A549 (cell line): ENCODE measurements at regions not wholly inside any gene's neighbourhood (a gene's known extent, or its start where the extent isn't known, plus 50 kb on each side); places are given as distances from the start of the nearest gene placed in this dataset.

ENCODE experiments used
- ATAC-seq, 2 experiments: fragments of 200-7000 bp in 1 of 2; fragments of >200 bp in 1 of 2; cut with Nextera tagmentation in 1 of 2; cut with Tn5 transposase in 1 of 2; 3 replicates each; pipeline versions ENCODE4 v1.8.0 to v1.9.1; 2018 to 2020; ENCODE audit warnings: mild to moderate bottlenecking in 1 of 2, moderate library complexity in 1 of 2
- CTCF ChIA-PET: fragments of 300-600 bp; sonication (Branson Sonifier 250); formaldehyde crosslinking; extraction: SDS; loops from one replicate; lab custom pipeline; 2021; ENCODE audit warnings: antibody characterized with exemption, inconsistent platforms; lab: Yijun Ruan, JAX
- POLR2A ChIA-PET: fragments of 350-600 bp; formaldehyde crosslinking; extraction: SDS; loops from one replicate; lab custom pipeline; 2021; ENCODE audit warnings: antibody characterized with exemption, inconsistent platforms; lab: Yijun Ruan, JAX
- DNase-seq, 2 experiments: peaks; one replicate each; pipeline versions ENCODE4 v3.0.0 to v3.0.0-alpha.2; 2011 to 2016; ENCODE audit warnings: low read depth in 1 of 2, low spot score in 1 of 2
- FAIRE-seq: peaks from 2 replicates; lab custom pipeline; 2011; peaks lifted over from hg19 to GRCh38; lab: Jason Lieb, UNC
- H3K27ac ChIP-seq, 2 experiments: fragments of >200 bp; sonication (Bioruptor Twin); formaldehyde crosslinking; 3 replicates each; pipeline ENCODE4 v1.5.1; 2016 to 2017
- H3K4me1 ChIP-seq: fragments of >200 bp; sonication (Bioruptor Twin); formaldehyde crosslinking; 3 replicates; pipeline ENCODE4 v1.6.1; 2016
- H3K4me2 ChIP-seq: fragments of >200 bp; sonication (Bioruptor Twin); formaldehyde crosslinking; 3 replicates; pipeline ENCODE4 v1.6.1; 2016
- H3K4me3 ChIP-seq: fragments of >200 bp; sonication (Bioruptor Twin); formaldehyde crosslinking; 3 replicates; pipeline ENCODE4 v1.5.1; 2016
- H3K9me3 ChIP-seq: fragments of >200 bp; sonication (Bioruptor Twin); formaldehyde crosslinking; 3 replicates; pipeline ENCODE4 v1.6.1; 2016
- CBX8 ChIP-seq: fragments of 200-600 bp; sonication (generic); IDR thresholded peaks from 2 replicates; pipeline ENCODE4 v1.6.1; 2016
- CHD2 ChIP-seq: fragments of 150-350 bp; IDR thresholded peaks from 2 replicates; pipeline ENCODE4 v1.6.1; 2014; ENCODE audit warnings: low read length; ENCODE audit not compliant: partially characterized antibody
- CTCF ChIP-seq: fragments of >200 bp; sonication (Bioruptor Twin); formaldehyde crosslinking; IDR thresholded peaks from 3 replicates; pipeline ENCODE4 v1.5.1; 2016
- E2F6 ChIP-seq: IDR thresholded peaks from 2 replicates; pipeline ENCODE4 v1.6.1; 2012; ENCODE audit warnings: low read depth, borderline replicate concordance
- FOSL2 ChIP-seq, 2 experiments: fragments of 450-650 bp in 1 of 2; fragments of >200 bp in 1 of 2; sonication (Bioruptor Twin) in 1 of 2; formaldehyde crosslinking; IDR thresholded peaks; 2 replicates each; pipeline versions ENCODE4 v1.5.0 to v1.6.1; 2016 to 2020; ENCODE audit warnings: mild to moderate bottlenecking in 1 of 2, moderate library complexity in 1 of 2
- FOXS1 ChIP-seq: fragments of 250-450 bp; sonication (Bioruptor Pico); IDR thresholded peaks from 2 replicates; pipeline ENCODE4 v1.5.0; 2020; ENCODE audit warnings: mild to moderate bottlenecking, moderate library complexity
- HES2 ChIP-seq: fragments of >200 bp; sonication (Bioruptor Twin); formaldehyde crosslinking; IDR thresholded peaks from 2 replicates; pipeline ENCODE4 v1.6.1; 2016
- HMGXB4 ChIP-seq: fragments of 250-450 bp; sonication (Bioruptor Pico); IDR thresholded peaks from 2 replicates; pipeline ENCODE4 v1.5.0; 2021; ENCODE audit warnings: mild to moderate bottlenecking, moderate library complexity, borderline replicate concordance
- KDM1A ChIP-seq: fragments of 200-600 bp; sonication (generic); IDR thresholded peaks from 2 replicates; pipeline ENCODE4 v1.6.1; 2016; ENCODE audit warnings: low read depth, mild to moderate bottlenecking
- MYC ChIP-seq: IDR thresholded peaks from 2 replicates; pipeline ENCODE4 v1.6.1; 2012; ENCODE audit warnings: mild to moderate bottlenecking, inconsistent platforms, low read length, improper control_type of control experiment, borderline replicate concordance
- NPAS2 ChIP-seq: fragments of 250-450 bp; sonication (Bioruptor Pico); IDR thresholded peaks from 2 replicates; pipeline ENCODE4 v1.8.0; 2022; ENCODE audit warnings: mild to moderate bottlenecking, moderate library complexity, borderline replicate concordance
- POLR2A ChIP-seq: IDR thresholded peaks from 2 replicates; pipeline ENCODE4 v1.6.1; 2012; ENCODE audit warnings: mild to moderate bottlenecking, low read length
- RAD21 ChIP-seq, 2 experiments: fragments of >200 bp in 1 of 2; sonication (Bioruptor Twin) in 1 of 2; formaldehyde crosslinking in 1 of 2; IDR thresholded peaks in 1 of 2; conservative IDR thresholded peaks in 1 of 2; 2 replicates in 1 of 2; 3 replicates in 1 of 2; pipeline ENCODE4 v1.6.1; 2012 to 2018; ENCODE audit warnings: inconsistent platforms in 1 of 2
- RARB ChIP-seq: fragments of 250-450 bp; sonication (Bioruptor Pico); IDR thresholded peaks from 2 replicates; pipeline ENCODE4 v1.8.0; 2021; ENCODE audit warnings: mild to moderate bottlenecking, moderate library complexity
- RCOR1 ChIP-seq: fragments of 150-350 bp; IDR thresholded peaks from 2 replicates; pipeline ENCODE4 v1.6.1; 2014; ENCODE audit warnings: antibody characterized with exemption, low read length, low read depth
- TP53 ChIP-seq: fragments of 250-450 bp; sonication (Bioruptor Pico); IDR thresholded peaks from 2 replicates; pipeline ENCODE4 v1.5.0; 2021; ENCODE audit warnings: mild to moderate bottlenecking, moderate library complexity
- USF2 ChIP-seq: fragments of 450-650 bp; IDR thresholded peaks from 2 replicates; pipeline ENCODE4 v1.6.1; 2014; ENCODE audit warnings: antibody characterized with exemption
- ZNF302 ChIP-seq: fragments of 250-450 bp; sonication (Bioruptor Pico); IDR thresholded peaks from 2 replicates; pipeline ENCODE4 v1.9.0; 2021; ENCODE audit warnings: inconsistent platforms, mild to moderate bottlenecking, moderate library complexity
- WGBS: methylation state at CpG from one replicate; pipeline ENCODE4 v1.1.6; 2017; ENCODE audit errors: missing lambda C conversion rate; 5-methylcytosine and 5-hydroxymethylcytosine counted together

GRCh38 chr13:44046428-44046827, 166.7 kb downstream of the LACC1 start:
- ChIA-PET CTCF (interaction anchor here (2.1 kb wide), 1 partner anchor 138 kb away, joined by 7 read pairs; no protein-coding TSS in a partner anchor), POLR2A (interaction anchor here (0.7 to 1.1 kb wide), 3 partner anchors 138 to 391 kb away, joined by 3 to 5 read pairs (median 5); no protein-coding TSS in a partner anchor)
- H3K4me3 ChIP-seq = no peak overlapping the region
- no peak for ATAC-seq
- FAIRE-seq = no peak
- no peak overlapping the region for H3K4me2 ChIP-seq
- peaks cover 32% of the 10 kb centered on the region for H3K4me1 ChIP-seq
- no peak for DNase-seq
- H3K27ac ChIP-seq = peak overlapping the region; percentile 59 to 78; a peak in 3 of 6 replicates
- 94% methylated on average over 5 of the region's 5 CpGs for WGBS
- no peaks in the 10 kb centered on the region for H3K9me3 ChIP-seq
- TF ChIP-seq HMGXB4 (CRISPR knock-in tag) (no peak), E2F6 (no peak), MYC (no peak), ZNF302 (CRISPR knock-in tag) (no peak), NPAS2 (no peak)

- 64% methylated on average over 3 of the region's 3 CpGs for WGBS
- ATAC-seq = no peak
Observed at GRCh38 chr13:44048326-44048725, 168.6 kb downstream of the LACC1 start.

More at GRCh38 chr13:44048326-44048725, 168.6 kb downstream of the LACC1 start:
- Histone ChIP-seq H3K4me1 (peaks cover 51% of the 10 kb centered on the region), H3K4me3 (no peak overlapping the region), H3K9me3 (no peaks in the 10 kb centered on the region), H3K4me2 (no peak overlapping the region), H3K27ac (peak overlapping the region in 1 of 2 experiments; percentile 25; a peak in 1 of 6 replicates)
- POLR2A ChIA-PET = no interaction called here
- no peak for TF ChIP-seq HES2
- no peak for TF ChIP-seq KDM1A
- TF ChIP-seq USF2 = no peak
- TF ChIP-seq CHD2 = no peak
- TF ChIP-seq CBX8 = no peak
- TF ChIP-seq RCOR1 = no peak
- no peak for TF ChIP-seq FOXS1 (CRISPR knock-in tag)
- TF ChIP-seq RARB = no peak
- TF ChIP-seq POLR2A = no peak
- TF ChIP-seq FOSL2 (IDR thresholded peaks at IDR 0.05) = no peak
- TF ChIP-seq FOSL2 (CRISPR knock-in tag; IDR thresholded peaks at IDR 0.05) = no peak
- 0 out of 3 replicates have a peak, but pooled peaks have one; percentile 6 for TF ChIP-seq CTCF
- no peak for TF ChIP-seq TP53 (CRISPR knock-in tag)
- peak in 1 of 2 experiments; percentile 19; a peak in 1 of 5 replicates for TF ChIP-seq RAD21 (conservative IDR thresholded peaks at IDR 0.05 in 1 of 2, IDR thresholded peaks at IDR 0.05 in 1 of 2)
- FAIRE-seq = no peak
- CTCF ChIA-PET = interaction anchor here (0.6 to 2.1 kb wide), 6 partner anchors 83 to 389 kb away, joined by 3 to 9 read pairs (median 4); no protein-coding TSS in a partner anchor
- no peak for DNase-seq
